RWPE2 (cell line): ENCODE measurements at regions not wholly inside any gene's neighbourhood (a gene's known extent, or its start where the extent isn't known, plus 50 kb on each side); places are given as distances from the start of the nearest gene placed in this dataset.

Experiments
- ATAC-seq: fragments of 200-7000 bp; cut with Tn5 transposase; 3 replicates; pipeline ENCODE4 v1.9.1; 2021; ENCODE audit warnings: low read depth
- DNase-seq: peaks from one replicate; pipeline ENCODE4 v3.0.0-alpha.2; 2020; ENCODE audit warnings: low spot score
- H3K27ac ChIP-seq: fragments of 450-650 bp; 2 replicates; pipeline ENCODE4 v1.5.1; 2017; ENCODE audit warnings: mild to moderate bottlenecking; ENCODE audit not compliant: poor library complexity, severe bottlenecking
- H3K27me3 ChIP-seq: fragments of 250-450 bp; sonication (Bioruptor Pico); 2 replicates; pipeline ENCODE4 v1.5.1; 2021; ENCODE audit warnings: mild to moderate bottlenecking, moderate library complexity; ENCODE audit not compliant: insufficient read depth, poor library complexity, severe bottlenecking
- H3K36me3 ChIP-seq: fragments of 250-450 bp; sonication (Bioruptor Pico); 2 replicates; pipeline ENCODE4 v1.5.1; 2020; ENCODE audit warnings: low read depth, mild to moderate bottlenecking, moderate library complexity
- H3K4me1 ChIP-seq: fragments of 250-450 bp; sonication (Bioruptor Pico); 2 replicates; pipeline ENCODE4 v1.5.1; 2021; ENCODE audit warnings: mild to moderate bottlenecking, moderate library complexity; ENCODE audit not compliant: insufficient read depth, poor library complexity, severe bottlenecking
- H3K4me3 ChIP-seq: fragments of 250-450 bp; sonication (Bioruptor Pico); 2 replicates; pipeline ENCODE4 v1.5.1; 2021; ENCODE audit warnings: mild to moderate bottlenecking, moderate library complexity; ENCODE audit not compliant: severe bottlenecking
- H3K9me3 ChIP-seq: fragments of 250-450 bp; sonication (Bioruptor Pico); 2 replicates; pipeline ENCODE4 v1.5.1; 2021; ENCODE audit warnings: mild to moderate bottlenecking, moderate library complexity; ENCODE audit not compliant: severe bottlenecking
- CTCF ChIP-seq: fragments of 450-650 bp; IDR thresholded peaks from one replicate; pipeline ENCODE4 v1.5.1; 2017; ENCODE audit warnings: mild to moderate bottlenecking, moderate library complexity; ENCODE audit not compliant: poor library complexity, severe bottlenecking

DNA sequence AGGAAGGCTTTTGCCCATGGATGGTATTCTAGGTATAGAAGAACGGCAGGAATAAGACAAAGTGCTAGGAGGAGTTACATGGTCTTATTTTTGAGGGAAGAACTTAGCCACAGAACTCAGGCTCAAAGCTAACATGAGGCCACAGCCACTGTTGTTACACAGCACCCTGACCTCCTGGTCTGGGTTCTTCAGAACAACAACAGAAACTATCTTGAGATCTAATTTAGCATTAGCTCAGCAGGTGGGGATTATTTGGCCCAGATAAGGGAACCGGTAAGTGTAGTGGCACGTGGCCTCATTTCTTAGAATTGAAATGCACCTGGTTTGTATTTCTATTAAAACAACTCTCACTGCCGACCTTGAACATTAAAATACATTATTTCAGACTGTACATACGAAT is 1168.7 kb upstream of the SEMA6A start:
- Histone ChIP-seq H3K4me3 (no peak overlapping the region), H3K4me1 (no peaks in the 10 kb centered on the region), H3K27me3 (peaks cover 11% of the 10 kb centered on the region), H3K36me3 (no peaks in the 10 kb centered on the region), H3K27ac (no peak overlapping the region), H3K9me3 (no peaks in the 10 kb centered on the region)
- no peak for TF ChIP-seq CTCF
- no peak for DNase-seq
- no peak for ATAC-seq

DNA sequence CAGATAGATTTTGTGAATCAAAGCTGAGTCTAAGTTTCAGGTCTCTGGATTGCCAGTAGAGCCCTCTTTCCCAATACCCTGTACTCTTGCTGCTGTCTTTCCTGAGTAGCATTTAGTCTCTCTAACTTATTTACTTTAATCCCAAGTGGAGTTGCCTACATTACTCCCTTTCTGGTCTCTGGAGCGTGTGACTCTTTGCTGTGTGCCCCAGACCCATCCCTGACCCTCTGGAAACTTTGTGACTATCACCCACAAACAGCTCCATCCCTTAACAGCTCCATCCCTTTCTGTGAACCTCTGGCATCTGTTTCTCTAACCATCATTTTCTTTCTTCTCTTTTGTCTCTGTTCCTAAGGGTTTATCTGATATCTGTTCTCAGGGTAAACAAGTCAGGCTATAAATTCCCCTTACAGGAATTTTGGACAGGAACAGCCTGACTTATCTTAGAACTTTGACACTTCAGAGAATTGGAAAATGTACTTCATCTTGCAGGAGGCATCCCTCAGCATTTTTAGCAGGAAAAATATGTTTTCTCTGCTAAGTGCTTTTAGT is 1167.1 kb upstream of the SEMA6A start:
- no peaks in the 10 kb centered on the region for H3K4me1 ChIP-seq
- no peaks in the 10 kb centered on the region for H3K9me3 ChIP-seq
- no peak for TF ChIP-seq CTCF
- H3K27ac ChIP-seq: no peak overlapping the region
- no peak overlapping the region for H3K4me3 ChIP-seq
- DNase-seq (no peak), ATAC-seq (no peak)
- H3K36me3 ChIP-seq: no peaks in the 10 kb centered on the region
- peaks cover 11% of the 10 kb centered on the region for H3K27me3 ChIP-seq

- Histone ChIP-seq H3K4me3 (no peak overlapping the region), H3K4me1 (no peaks in the 10 kb centered on the region), H3K27me3 (peaks cover 7% of the 10 kb centered on the region), H3K27ac (no peak overlapping the region), H3K9me3 (no peaks in the 10 kb centered on the region), H3K36me3 (no peaks in the 10 kb centered on the region)
- no peak for DNase-seq
- no peak for TF ChIP-seq CTCF
- no peak for ATAC-seq
These were observed 1165.6 kb upstream of the SEMA6A start for GRCh38 chr5:117740268-117740667.

DNA sequence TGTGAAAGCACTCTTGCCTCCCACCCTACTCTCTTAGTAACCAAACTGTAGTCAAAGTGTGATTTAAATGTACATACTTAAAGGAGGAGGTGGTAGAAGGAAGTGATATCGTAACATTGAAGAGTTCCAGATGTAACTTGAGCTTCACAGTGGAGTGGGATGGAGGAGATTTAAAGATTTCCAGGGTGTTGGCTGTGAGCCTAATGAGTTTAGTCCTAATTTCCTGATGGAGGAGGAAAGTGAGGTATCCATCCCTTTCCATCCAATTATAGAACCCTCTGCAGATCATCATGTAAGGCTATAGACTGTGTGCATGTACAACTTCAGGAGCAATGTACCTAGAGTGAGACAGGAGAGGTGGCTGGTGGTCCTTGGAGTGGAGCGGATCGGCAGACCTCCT is 1163.9 kb upstream of the SEMA6A start:
- Histone ChIP-seq H3K4me3 (no peak overlapping the region), H3K27me3 (no peaks in the 10 kb centered on the region), H3K9me3 (no peaks in the 10 kb centered on the region), H3K4me1 (no peaks in the 10 kb centered on the region), H3K27ac (no peak overlapping the region), H3K36me3 (no peaks in the 10 kb centered on the region)
- DNase-seq (no peak), ATAC-seq (no peak)
- TF ChIP-seq CTCF: no peak

DNA sequence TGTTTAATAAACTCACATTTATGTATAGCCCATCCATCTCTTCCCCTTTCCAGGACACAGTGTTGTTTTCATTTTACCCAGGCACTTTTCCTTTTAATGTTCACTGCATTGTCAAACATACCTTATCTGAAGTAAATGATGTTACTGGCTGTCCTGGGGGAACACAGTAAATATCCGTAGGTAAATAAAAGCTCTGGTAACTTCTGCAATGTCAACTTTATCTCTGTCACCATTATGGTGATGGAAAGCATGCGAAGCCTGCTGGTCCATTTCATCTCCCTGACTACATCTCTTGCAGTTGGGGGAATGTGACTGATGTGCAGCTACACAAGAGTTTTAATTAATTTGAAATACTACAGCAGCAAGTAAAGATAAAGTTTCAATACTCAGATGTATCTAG is 1162.1 kb upstream of the SEMA6A start:
- Histone ChIP-seq H3K27ac (no peak overlapping the region), H3K4me3 (no peak overlapping the region), H3K36me3 (no peaks in the 10 kb centered on the region), H3K9me3 (no peaks in the 10 kb centered on the region), H3K4me1 (no peaks in the 10 kb centered on the region), H3K27me3 (peaks cover 5% of the 10 kb centered on the region)
- DNase-seq: no peak
- ATAC-seq: no peak
- no peak for TF ChIP-seq CTCF
